ENCODE measurements at regions not wholly inside any gene's neighbourhood (a gene's known extent, or its start where the extent isn't known, plus 50 kb on each side); places are given as distances from the start of the nearest gene placed in this dataset.

GRCh38 chr3:57001356-57001755, 59.1 kb upstream of the SPATA12 start:
- H3K36me3 Mint-ChIP-seq: no peaks in the 10 kb centered on the region
- ATAC-seq: no peak

DNA sequence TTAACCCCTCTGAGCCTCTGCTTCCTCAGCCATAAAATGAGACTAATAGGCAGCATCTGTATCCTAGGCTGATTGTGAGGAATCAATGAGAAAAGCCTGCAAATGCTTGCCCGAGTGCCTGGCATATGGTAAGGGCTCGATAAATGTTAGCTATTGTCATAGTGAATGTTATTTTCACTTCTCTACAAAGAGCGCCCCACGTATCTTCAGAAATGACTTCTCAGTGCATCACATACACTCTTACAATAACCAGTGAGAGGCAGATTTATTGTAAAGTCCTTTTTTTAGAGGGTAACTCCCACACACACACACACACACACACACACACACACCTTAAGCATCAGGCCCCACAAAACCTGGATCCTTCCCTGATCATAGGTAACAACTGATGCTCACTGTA, 60.5 kb upstream of the SPATA12 start:
- no peak for DNase-seq

More at GRCh38 chr3:57001356-57001755, 59.1 kb upstream of the SPATA12 start:
- Mint-ChIP-seq H3K9me3 (no peaks in the 10 kb centered on the region), H3K4me3 (no peak overlapping the region), H3K27me3 (ENCODE audit: low read depth in 2 of 2) (no peaks in the 10 kb centered on the region), H3K27ac (no peak overlapping the region), H3K4me1 (no peaks in the 10 kb centered on the region)
- Histone ChIP-seq H3K4me1 (ENCODE audit: control insufficient read depth, insufficient read depth, low read length) (no peaks in the 10 kb centered on the region), H3K27me3 (ENCODE audit: control insufficient read depth, insufficient read depth, low read length) (no peaks in the 10 kb centered on the region), H3K36me3 (ENCODE audit: control insufficient read depth, insufficient read depth, low read length) (no peaks in the 10 kb centered on the region), H3K9me3 (ENCODE audit: control insufficient read depth, insufficient read depth, low read length) (no peaks in the 10 kb centered on the region), H3K4me3 (ENCODE audit: low read length) (no peak overlapping the region), H3K27ac (ENCODE audit: low read length) (no peak overlapping the region)
- intact Hi-C loops (cut with micrococcal nuclease): no loop called here
- WGBS (ENCODE audit: insufficient coverage): 89% methylated on average over 5 of the region's 5 CpGs
- DNase-seq: no peak
- TF ChIP-seq CTCF (IDR thresholded peaks at IDR 0.05): no peak

GRCh38 chr3:56999547-56999946, 60.9 kb upstream of the SPATA12 start:
- no peak for TF ChIP-seq CTCF (IDR thresholded peaks at IDR 0.05)
- Histone ChIP-seq H3K4me1 (ENCODE audit: control insufficient read depth, insufficient read depth, low read length) (no peaks in the 10 kb centered on the region), H3K36me3 (ENCODE audit: control insufficient read depth, insufficient read depth, low read length) (no peaks in the 10 kb centered on the region), H3K9me3 (ENCODE audit: control insufficient read depth, insufficient read depth, low read length) (no peaks in the 10 kb centered on the region), H3K27me3 (ENCODE audit: control insufficient read depth, insufficient read depth, low read length) (no peaks in the 10 kb centered on the region), H3K4me3 (ENCODE audit: low read length) (no peak overlapping the region), H3K27ac (ENCODE audit: low read length) (no peak overlapping the region)
- intact Hi-C loops (cut with micrococcal nuclease): no loop called here
- Mint-ChIP-seq H3K36me3 (peaks cover 8% of the 10 kb centered on the region), H3K4me1 (peaks cover 6 to 10% of the 10 kb centered on the region in 2 donors), H3K9me3 (peaks cover 2 to 3% of the 10 kb centered on the region in 2 donors), H3K27ac (no peak overlapping the region), H3K27me3 (ENCODE audit: low read depth in 2 of 2) (peaks cover 3 to 8% of the 10 kb centered on the region in 2 donors), H3K4me3 (no peak overlapping the region)
- DNase-seq (no peak), ATAC-seq (no peak)

More for the DNA sequence above, 60.5 kb upstream of the SPATA12 start:
- H3K27me3 ChIP-seq (ENCODE audit: control insufficient read depth, insufficient read depth, low read length): no peaks in the 10 kb centered on the region
- H3K36me3 Mint-ChIP-seq: peaks cover 8% of the 10 kb centered on the region
- no peaks in the 10 kb centered on the region for H3K9me3 ChIP-seq (ENCODE audit: control insufficient read depth, insufficient read depth, low read length)
- H3K4me1 Mint-ChIP-seq: peaks cover 6 to 10% of the 10 kb centered on the region in 2 donors
- no peaks in the 10 kb centered on the region for H3K36me3 ChIP-seq (ENCODE audit: control insufficient read depth, insufficient read depth, low read length)
- H3K9me3 Mint-ChIP-seq: peaks cover 2 to 3% of the 10 kb centered on the region in 2 donors
- intact Hi-C loops (cut with micrococcal nuclease): no loop called here
- no peak for ATAC-seq
- H3K27ac Mint-ChIP-seq: no peak overlapping the region
- WGBS (ENCODE audit: insufficient coverage): 67% methylated on average over 1 of the region's 4 CpGs
- H3K4me3 ChIP-seq (ENCODE audit: low read length): no peak overlapping the region
- no peak for TF ChIP-seq CTCF (IDR thresholded peaks at IDR 0.05)
- H3K27me3 Mint-ChIP-seq (ENCODE audit: low read depth in 2 of 2): peaks cover 3 to 8% of the 10 kb centered on the region in 2 donors
- no peak overlapping the region for H3K4me3 Mint-ChIP-seq
- no peaks in the 10 kb centered on the region for H3K4me1 ChIP-seq (ENCODE audit: control insufficient read depth, insufficient read depth, low read length)
- H3K27ac ChIP-seq (ENCODE audit: low read length): no peak overlapping the region

- no peak for TF ChIP-seq CTCF (IDR thresholded peaks at IDR 0.05)
- no peak for DNase-seq
- Histone ChIP-seq H3K4me3 (ENCODE audit: low read length) (no peak overlapping the region), H3K27ac (ENCODE audit: low read length) (no peak overlapping the region), H3K27me3 (ENCODE audit: control insufficient read depth, insufficient read depth, low read length) (no peaks in the 10 kb centered on the region), H3K36me3 (ENCODE audit: control insufficient read depth, insufficient read depth, low read length) (no peaks in the 10 kb centered on the region), H3K9me3 (ENCODE audit: control insufficient read depth, insufficient read depth, low read length) (no peaks in the 10 kb centered on the region), H3K4me1 (ENCODE audit: control insufficient read depth, insufficient read depth, low read length) (no peaks in the 10 kb centered on the region)
- Mint-ChIP-seq H3K9me3 (peaks cover 2 to 3% of the 10 kb centered on the region in 2 donors), H3K4me1 (peaks cover 6 to 10% of the 10 kb centered on the region in 2 donors), H3K27me3 (ENCODE audit: low read depth in 2 of 2) (peaks cover 3 to 8% of the 10 kb centered on the region in 2 donors), H3K36me3 (peaks cover 8% of the 10 kb centered on the region), H3K27ac (no peak overlapping the region), H3K4me3 (peak overlapping the region; percentile 0)
- intact Hi-C loops (cut with micrococcal nuclease): no loop called here
- ATAC-seq: no peak
- WGBS (ENCODE audit: insufficient coverage): 96% methylated on average over 3 of the region's 3 CpGs
Measured at GRCh38 chr3:56998076-56998529, 62.4 kb upstream of the SPATA12 start.

Measured in natural killer cell (primary cell).